CD4-positive, alpha-beta T cell (primary cell): ENCODE measurements at regions not wholly inside any gene's neighbourhood (a gene's known extent, or its start where the extent isn't known, plus 50 kb on each side); places are given as distances from the start of the nearest gene placed in this dataset.

Experiments used
- ATAC-seq: fragments of 200-7000 bp; cut with Tn5 transposase; one replicate; pipeline ENCODE4 v1.10.0; 2022; ENCODE audit warnings: mild to moderate bottlenecking; ENCODE audit not compliant: poor library complexity
- CTCF ChIA-PET: fragments of 350-600 bp; sonication (Branson Sonifier 250); formaldehyde crosslinking; loops from one replicate; lab custom pipeline; 2021; ENCODE audit warnings: antibody characterized with exemption, inconsistent platforms; lab: Charles Lee
- POLR2A ChIA-PET: fragments of 350-600 bp; sonication (Branson Sonifier 250); formaldehyde crosslinking; loops from one replicate; lab custom pipeline; 2021; ENCODE audit warnings: antibody characterized with exemption, inconsistent platforms; lab: Charles Lee
- DNase-seq, 14 experiments: peaks; one replicate each; pipeline ENCODE4 v3.0.0-alpha.2; 2013 to 2020; ENCODE audit warnings: mixed read lengths in 2 of 14
- H3K27ac ChIP-seq, 2 donors: one replicate each; pipeline versions ENCODE4 v1.5.1 to v1.7.0; 2013; ENCODE audit warnings: low read length in 2 of 2, low read depth in 1 of 2, mild to moderate bottlenecking in 1 of 2
- H3K27me3 ChIP-seq, 2 experiments: 1 replicate in 1 of 2; 2 replicates in 1 of 2; pipeline versions ENCODE4 v1.6.1 to v1.7.0; 2013; ENCODE audit warnings: low read length in 2 of 2, control low read depth in 1 of 2, mild to moderate bottlenecking in 1 of 2, moderate library complexity in 1 of 2; ENCODE audit not compliant: insufficient read depth in 2 of 2, control insufficient read depth in 1 of 2
- H3K36me3 ChIP-seq: one replicate; pipeline ENCODE4 v1.6.1; 2013; ENCODE audit warnings: low read length, control low read depth; ENCODE audit not compliant: insufficient read depth
- H3K4me1 ChIP-seq: one replicate; pipeline ENCODE4 v1.6.1; 2013; ENCODE audit warnings: low read length, control low read depth; ENCODE audit not compliant: insufficient read depth
- H3K4me3 ChIP-seq: one replicate; pipeline ENCODE4 v1.5.1; 2013; ENCODE audit warnings: mild to moderate bottlenecking, low read length, moderate library complexity
- H3K9me3 ChIP-seq, 2 experiments: 1 replicate in 1 of 2; 2 replicates in 1 of 2; pipeline versions ENCODE4 v1.6.1 to v1.7.0; 2013; ENCODE audit warnings: low read length in 2 of 2, mild to moderate bottlenecking in 2 of 2, control low read depth in 1 of 2, moderate library complexity in 1 of 2; ENCODE audit not compliant: control insufficient read depth in 1 of 2, insufficient read depth in 1 of 2
- H3K27ac Mint-ChIP-seq: one replicate; pipeline ENCODE4 v1.8.0; 2020; ENCODE audit warnings: mixed read lengths
- H3K27me3 Mint-ChIP-seq: one replicate; pipeline ENCODE4 v1.8.0; 2021; ENCODE audit warnings: mixed read lengths
- H3K36me3 Mint-ChIP-seq: one replicate; pipeline ENCODE4 v1.8.0; 2021; ENCODE audit warnings: low read depth, mixed read lengths
- H3K4me1 Mint-ChIP-seq: one replicate; pipeline ENCODE4 v1.8.0; 2021; ENCODE audit warnings: low read depth, mixed read lengths
- H3K4me3 Mint-ChIP-seq: one replicate; pipeline ENCODE4 v1.8.0; 2020; ENCODE audit warnings: mild to moderate bottlenecking, mixed read lengths
- H3K9me3 Mint-ChIP-seq: one replicate; pipeline ENCODE4 v1.8.0; 2020; ENCODE audit warnings: mixed read lengths
- CTCF ChIP-seq: fragments of 200-600 bp; IDR thresholded peaks from one replicate; pipeline ENCODE4 v1.8.0; 2022; ENCODE audit warnings: antibody characterized with exemption, mild to moderate bottlenecking
- intact Hi-C, 2 experiments: fragments of 100-400 bp; cut with DNase I in 1 of 2; cut with micrococcal nuclease in 1 of 2; formaldehyde crosslinking; loops; one replicate each; pipeline versions ENCODE4 v1.15.1 to v1.9.0; 2023 to 2025; cut with DNase I, micrococcal nuclease

GRCh38 chr6:147126618-147127022, 77.6 kb upstream of the STXBP5 start:
- Mint-ChIP-seq H3K4me1 (no peaks in the 10 kb centered on the region), H3K27me3 (no peaks in the 10 kb centered on the region), H3K27ac (no peak overlapping the region), H3K4me3 (no peak overlapping the region), H3K36me3 (no peaks in the 10 kb centered on the region), H3K9me3 (no peaks in the 10 kb centered on the region)
- ATAC-seq = no peak
- Histone ChIP-seq H3K27me3 (no peaks in the 10 kb centered on the region), H3K9me3 (no peaks in the 10 kb centered on the region), H3K27ac (no peak overlapping the region), H3K4me3 (no peak overlapping the region), H3K36me3 (no peaks in the 10 kb centered on the region), H3K4me1 (no peaks in the 10 kb centered on the region)
- POLR2A ChIA-PET = no interaction called here
- intact Hi-C loops = no loop called here
- CTCF ChIA-PET = no interaction called here
- DNase-seq = no peak
- TF ChIP-seq CTCF = no peak

- H3K9me3 Mint-ChIP-seq = no peaks in the 10 kb centered on the region
- Histone ChIP-seq H3K4me3 (no peak overlapping the region), H3K9me3 (no peaks in the 10 kb centered on the region), H3K36me3 (no peaks in the 10 kb centered on the region), H3K27ac (no peak overlapping the region), H3K4me1 (no peaks in the 10 kb centered on the region), H3K27me3 (no peaks in the 10 kb centered on the region)
- CTCF ChIA-PET = no interaction called here
- intact Hi-C loops = no loop called here
- ATAC-seq (no peak), DNase-seq (no peak)
- H3K27ac Mint-ChIP-seq = no peak overlapping the region
- H3K36me3 Mint-ChIP-seq = no peaks in the 10 kb centered on the region
- H3K4me1 Mint-ChIP-seq = no peaks in the 10 kb centered on the region
- POLR2A ChIA-PET = no interaction called here
- H3K27me3 Mint-ChIP-seq = no peaks in the 10 kb centered on the region
- no peak overlapping the region for H3K4me3 Mint-ChIP-seq
- no peak for TF ChIP-seq CTCF
Measured at GRCh38 chr6:147127587-147127986, 76.6 kb upstream of the STXBP5 start.

- Histone ChIP-seq H3K36me3 (no peaks in the 10 kb centered on the region), H3K4me1 (no peaks in the 10 kb centered on the region), H3K9me3 (no peaks in the 10 kb centered on the region), H3K27me3 (no peaks in the 10 kb centered on the region), H3K4me3 (no peak overlapping the region), H3K27ac (no peak overlapping the region)
- H3K9me3 Mint-ChIP-seq = no peaks in the 10 kb centered on the region
- DNase-seq = no peak
- POLR2A ChIA-PET = no interaction called here
- no peaks in the 10 kb centered on the region for H3K27me3 Mint-ChIP-seq
- ATAC-seq = no peak
- H3K36me3 Mint-ChIP-seq = no peaks in the 10 kb centered on the region
- no peak overlapping the region for H3K4me3 Mint-ChIP-seq
- CTCF ChIA-PET = no interaction called here
- intact Hi-C loops = no loop called here
- TF ChIP-seq CTCF = no peak
- H3K27ac Mint-ChIP-seq = no peak overlapping the region
- no peaks in the 10 kb centered on the region for H3K4me1 Mint-ChIP-seq
Measured at GRCh38 chr6:147128056-147128455, 76.2 kb upstream of the STXBP5 start.
